ENCODE measurements at regions not wholly inside any gene's neighbourhood (a gene's known extent, or its start where the extent isn't known, plus 50 kb on each side); places are given as distances from the start of the nearest gene placed in this dataset.
A peak's percentile ranks its signal among the peaks of the same experiment; 100 is the strongest.

- ATAC-seq = peak; percentile 88
- no peak for TF ChIP-seq ZNF8 (CRISPR knock-in tag; IDR thresholded peaks at IDR 0.05)
- 0 out of 2 replicates have a peak, but pooled peaks have one; percentile 19 for TF ChIP-seq CSDC2 (CRISPR knock-in tag; IDR thresholded peaks at IDR 0.05)
- TF ChIP-seq POU6F1 (CRISPR knock-in tag; IDR thresholded peaks at IDR 0.05; ENCODE audit: borderline replicate concordance, low read depth) = no peak
- no peak for TF ChIP-seq SNAI2 (CRISPR knock-in tag; IDR thresholded peaks at IDR 0.05)
- no peak for TF ChIP-seq TOX (CRISPR knock-in tag; IDR thresholded peaks at IDR 0.05; ENCODE audit: borderline replicate concordance)
- TF ChIP-seq ISL1 (CRISPR knock-in tag; IDR thresholded peaks at IDR 0.05) = peak; percentile 15; the same call in 1 of the 2 replicates
- no peak for TF ChIP-seq ZNF565 (CRISPR knock-in tag; conservative IDR thresholded peaks at IDR 0.05; ENCODE audit: low read depth)
- TF ChIP-seq ARNTL (CRISPR knock-in tag; IDR thresholded peaks at IDR 0.05; ENCODE audit: borderline replicate concordance, low read depth) = no peak
These were observed 71.2 kb downstream of the VCPKMT start for GRCh38 chr14:50045039-50045711.

- no peak for ATAC-seq
These were observed 70.5 kb downstream of the VCPKMT start for GRCh38 chr14:50045837-50046236.

GRCh38 chr14:50047274-50047676, 69.1 kb downstream of the VCPKMT start:
- ATAC-seq = no peak
- TF ChIP-seq ZFP30 (CRISPR knock-in tag; IDR thresholded peaks at IDR 0.05) = no peak
- TF ChIP-seq ZNF565 (CRISPR knock-in tag; conservative IDR thresholded peaks at IDR 0.05; ENCODE audit: low read depth) = no peak
- no peak for TF ChIP-seq ZNF8 (CRISPR knock-in tag; IDR thresholded peaks at IDR 0.05)
- TF ChIP-seq PPARA (CRISPR knock-in tag; IDR thresholded peaks at IDR 0.05; ENCODE audit: borderline replicate concordance) = no peak
- no peak for TF ChIP-seq RARB (CRISPR knock-in tag; IDR thresholded peaks at IDR 0.05)
- TF ChIP-seq GLIS3 (CRISPR knock-in tag; IDR thresholded peaks at IDR 0.05) = no peak
- no peak for TF ChIP-seq TOX (CRISPR knock-in tag; IDR thresholded peaks at IDR 0.05; ENCODE audit: borderline replicate concordance)
- no peak for TF ChIP-seq TSHZ2 (CRISPR knock-in tag; IDR thresholded peaks at IDR 0.05)
- no peak for TF ChIP-seq CSDC2 (CRISPR knock-in tag; IDR thresholded peaks at IDR 0.05)
- no peak for TF ChIP-seq OSR1 (CRISPR knock-in tag; IDR thresholded peaks at IDR 0.05)
- TF ChIP-seq TCF4 (CRISPR knock-in tag; IDR thresholded peaks at IDR 0.05; ENCODE audit: borderline replicate concordance) = no peak
- TF ChIP-seq SNAI2 (CRISPR knock-in tag; IDR thresholded peaks at IDR 0.05) = no peak
- no peak for TF ChIP-seq PATZ1 (CRISPR knock-in tag; IDR thresholded peaks at IDR 0.05; ENCODE audit: borderline replicate concordance)
- TF ChIP-seq CREB5 (CRISPR knock-in tag; IDR thresholded peaks at IDR 0.05; ENCODE audit: low read depth) = no peak

More at GRCh38 chr14:50045837-50046236, 70.5 kb downstream of the VCPKMT start:
- TF ChIP-seq ZFP30 (CRISPR knock-in tag; IDR thresholded peaks at IDR 0.05) (no peak), GLIS3 (CRISPR knock-in tag; IDR thresholded peaks at IDR 0.05) (no peak), ARNTL (CRISPR knock-in tag; IDR thresholded peaks at IDR 0.05; ENCODE audit: borderline replicate concordance, low read depth) (no peak), ZNF565 (CRISPR knock-in tag; conservative IDR thresholded peaks at IDR 0.05; ENCODE audit: low read depth) (peak; percentile 81; the same call in 1 of the 2 replicates)

GRCh38 chr14:50049093-50049492, 67.3 kb downstream of the VCPKMT start:
- no peak for ATAC-seq
- TF ChIP-seq CSRNP3 (CRISPR knock-in tag; IDR thresholded peaks at IDR 0.05) = no peak
- no peak for TF ChIP-seq RARB (CRISPR knock-in tag; IDR thresholded peaks at IDR 0.05)
- TF ChIP-seq SNAI2 (CRISPR knock-in tag; IDR thresholded peaks at IDR 0.05) = no peak
- TF ChIP-seq ZNF565 (CRISPR knock-in tag; conservative IDR thresholded peaks at IDR 0.05; ENCODE audit: low read depth) = no peak
- no peak for TF ChIP-seq CREB5 (CRISPR knock-in tag; IDR thresholded peaks at IDR 0.05; ENCODE audit: low read depth)
- no peak for TF ChIP-seq TOX (CRISPR knock-in tag; IDR thresholded peaks at IDR 0.05; ENCODE audit: borderline replicate concordance)
- TF ChIP-seq TSHZ2 (CRISPR knock-in tag; IDR thresholded peaks at IDR 0.05) = no peak
- no peak for TF ChIP-seq ZFP30 (CRISPR knock-in tag; IDR thresholded peaks at IDR 0.05)
